ENCODE measurements at regions not wholly inside any gene's neighbourhood (a gene's known extent, or its start where the extent isn't known, plus 50 kb on each side); places are given as distances from the start of the nearest gene placed in this dataset.
"Not testable (repeated sequence)": the region's sequence is repeated elsewhere in the genome, so short reads cannot be mapped to it uniquely, and the experiment has no call there.

DNA sequence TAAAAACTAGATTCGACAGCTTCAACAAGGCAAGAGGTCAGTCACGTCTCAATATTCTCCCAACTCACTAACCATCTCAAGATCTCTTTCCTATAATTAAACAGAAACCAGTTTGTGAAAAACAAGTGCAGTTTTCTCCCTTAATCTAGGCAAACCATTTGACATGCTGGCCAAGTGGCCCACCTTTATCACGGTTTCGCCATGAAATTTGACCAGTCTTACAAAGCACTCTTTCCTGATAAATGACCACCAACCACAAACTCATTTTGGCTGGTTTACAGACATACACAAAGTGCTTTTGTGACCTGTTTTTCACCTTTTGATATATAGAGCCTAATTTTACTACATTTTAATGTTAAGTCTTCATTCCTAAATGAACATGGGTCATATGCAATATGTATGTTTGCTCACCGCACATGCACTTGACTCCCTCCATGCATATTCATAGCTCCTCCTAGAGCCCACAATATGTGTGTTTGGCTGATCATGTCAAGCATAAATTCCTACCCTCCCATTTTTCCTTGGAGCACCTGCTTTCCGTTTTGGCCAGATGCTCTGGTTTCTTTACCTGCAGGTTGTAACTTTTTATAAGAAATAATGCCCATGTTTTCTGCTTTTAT, 385.1 kb downstream of the RAD51AP2 start:
- DNase-seq (ENCODE audit: low spot score), result no peak
- Histone ChIP-seq H3K27me3 (no peaks in the 10 kb centered on the region), H3K9me3 (ENCODE audit: low read depth) (no peaks in the 10 kb centered on the region), H3K4me2 (no peak overlapping the region), H3K27ac (no peak overlapping the region), H3K4me3 (no peak overlapping the region), H3K4me1 (ENCODE audit: insufficient read depth) (no peaks in the 10 kb centered on the region), H2AFZ (no peak overlapping the region), H3K79me2 (no peaks in the 10 kb centered on the region), H4K20me1 (ENCODE audit: insufficient read depth, poor library complexity, severe bottlenecking) (no peaks in the 10 kb centered on the region), H3K36me3 (replicated peaks; ENCODE audit: insufficient read depth, low read depth) (no peaks in the 10 kb centered on the region), H3K9me2 (replicated peaks; ENCODE audit: insufficient read depth) (no peaks in the 10 kb centered on the region)
- WGBS (ENCODE audit: low lambda C conversion rate, missing lambda C conversion rate), result 90% methylated on average over 6 of the region's 6 CpGs
- TF ChIP-seq EZH2 (IDR thresholded peaks at IDR 0.05; ENCODE audit: borderline replicate concordance), result no peak
- no peak for TF ChIP-seq EZH2phosphoT487 (IDR thresholded peaks at IDR 0.05; ENCODE audit: low read depth, severe bottlenecking, unreplicated experiment)
- TF ChIP-seq CTCF (IDR thresholded peaks at IDR 0.05; ENCODE audit: poor library complexity), result no peak

DNA sequence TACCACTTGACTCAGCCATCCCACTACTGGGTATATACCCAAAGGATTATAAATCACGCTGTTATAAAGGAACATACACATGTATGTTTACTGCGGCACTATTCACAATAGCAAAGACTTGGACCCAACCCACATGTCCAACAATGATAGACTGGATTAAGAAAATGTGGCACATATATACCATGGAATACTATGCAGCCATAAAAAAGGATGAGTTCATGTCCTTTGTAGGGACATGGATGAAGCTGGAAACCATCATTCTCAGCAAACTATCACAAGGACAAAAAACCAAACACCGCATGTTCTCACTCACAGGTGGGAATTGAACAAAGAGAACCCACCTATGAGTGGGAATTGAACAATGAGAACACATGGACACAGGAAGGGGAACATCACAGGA, 387.6 kb downstream of the RAD51AP2 start:
- H3K9me2 ChIP-seq (replicated peaks; ENCODE audit: insufficient read depth); H3K4me2 ChIP-seq; H3K9me3 ChIP-seq (ENCODE audit: low read depth); DNase-seq (ENCODE audit: low spot score); H3K4me1 ChIP-seq (ENCODE audit: insufficient read depth); H2AFZ ChIP-seq; H3K36me3 ChIP-seq (replicated peaks; ENCODE audit: insufficient read depth, low read depth); H3K27ac ChIP-seq; H3K27me3 ChIP-seq; H4K20me1 ChIP-seq (ENCODE audit: insufficient read depth, poor library complexity, severe bottlenecking); H3K4me3 ChIP-seq; H3K79me2 ChIP-seq: not testable (repeated sequence)
- WGBS (ENCODE audit: low lambda C conversion rate, missing lambda C conversion rate), result 95% methylated on average over 3 of the region's 3 CpGs

DNA sequence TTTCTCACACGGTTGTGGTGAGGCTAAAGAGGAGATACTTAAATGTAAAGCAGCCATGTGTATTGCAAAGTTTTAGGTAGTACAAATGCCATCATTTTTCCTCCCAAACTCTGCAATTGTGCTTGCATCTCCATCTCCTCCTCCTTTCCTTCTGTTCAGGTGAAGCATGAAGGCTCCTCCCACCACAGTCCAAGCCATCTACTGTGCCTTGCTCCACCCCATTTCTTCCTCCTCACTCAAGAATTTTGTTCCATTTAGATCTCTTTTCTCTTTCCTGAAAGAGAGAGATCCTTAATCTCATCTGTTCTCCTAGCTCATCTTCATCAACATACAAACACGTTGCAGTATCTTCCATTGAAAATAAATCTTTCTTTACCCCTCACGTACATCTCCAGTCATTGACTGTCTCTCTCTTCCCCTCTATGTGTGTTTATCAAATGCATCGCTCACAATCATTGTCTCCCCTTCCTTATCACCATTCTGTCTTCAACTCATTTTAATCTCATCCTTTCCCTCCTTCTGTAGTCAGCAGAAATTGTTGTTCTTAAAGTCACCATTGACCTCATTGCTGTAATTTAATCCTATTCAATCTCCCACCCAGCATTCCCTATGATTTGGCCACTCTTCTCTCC, 392.1 kb downstream of the RAD51AP2 start:
- Histone ChIP-seq H3K27ac (no peak overlapping the region), H2AFZ (no peak overlapping the region), H3K36me3 (replicated peaks; ENCODE audit: insufficient read depth, low read depth) (no peaks in the 10 kb centered on the region), H4K20me1 (ENCODE audit: insufficient read depth, poor library complexity, severe bottlenecking) (no peaks in the 10 kb centered on the region), H3K9me2 (replicated peaks; ENCODE audit: insufficient read depth) (no peaks in the 10 kb centered on the region), H3K4me1 (ENCODE audit: insufficient read depth) (no peaks in the 10 kb centered on the region), H3K79me2 (no peaks in the 10 kb centered on the region), H3K4me2 (no peak overlapping the region), H3K9me3 (ENCODE audit: low read depth) (no peaks in the 10 kb centered on the region), H3K27me3 (no peaks in the 10 kb centered on the region), H3K4me3 (no peak overlapping the region)
- DNase-seq (ENCODE audit: low spot score), result no peak
- no peak for TF ChIP-seq EZH2 (IDR thresholded peaks at IDR 0.05; ENCODE audit: borderline replicate concordance)
- no peak for TF ChIP-seq CTCF (IDR thresholded peaks at IDR 0.05; ENCODE audit: poor library complexity)
- no peak for TF ChIP-seq EZH2phosphoT487 (IDR thresholded peaks at IDR 0.05; ENCODE audit: low read depth, severe bottlenecking, unreplicated experiment)
- WGBS (ENCODE audit: low lambda C conversion rate, missing lambda C conversion rate), result 76% methylated on average over 4 of the region's 4 CpGs

DNA sequence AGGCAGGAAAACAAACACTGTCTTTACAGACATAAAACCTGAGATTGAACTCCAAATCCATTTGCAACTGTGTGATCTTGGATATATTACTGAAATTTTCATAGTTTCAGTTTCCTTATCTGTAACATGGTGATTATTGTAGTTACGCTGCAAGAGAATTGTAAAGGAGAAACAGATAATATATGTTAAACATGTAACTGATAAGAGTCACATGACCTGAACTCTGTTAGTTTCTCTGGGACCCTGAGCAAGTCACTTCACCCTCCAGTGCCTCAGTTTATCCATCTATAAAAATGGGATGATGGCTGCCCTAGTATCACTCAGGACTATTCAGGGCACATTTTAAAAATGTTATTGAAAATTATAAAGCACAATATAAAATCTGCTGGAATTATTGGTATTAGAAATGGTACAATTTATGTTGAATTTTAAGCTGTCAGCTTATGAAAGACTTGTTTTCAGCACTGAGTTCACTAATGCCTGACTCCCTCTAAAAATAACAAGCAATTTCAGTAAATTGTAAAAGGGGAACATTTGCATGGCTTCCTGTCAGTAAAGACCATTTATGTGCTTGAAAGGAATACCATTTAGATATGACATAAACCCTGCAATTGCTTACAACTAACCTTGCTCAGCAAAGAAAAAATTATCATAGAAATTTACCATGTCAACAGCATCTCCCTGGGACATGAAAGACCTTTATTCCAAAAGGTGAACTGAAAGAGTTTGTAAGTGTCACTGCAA, 393.5 kb downstream of the RAD51AP2 start:
- no peaks in the 10 kb centered on the region for H3K27me3 ChIP-seq
- no peaks in the 10 kb centered on the region for H3K79me2 ChIP-seq
- TF ChIP-seq EZH2 (IDR thresholded peaks at IDR 0.05; ENCODE audit: borderline replicate concordance), result no peak
- TF ChIP-seq EZH2phosphoT487 (IDR thresholded peaks at IDR 0.05; ENCODE audit: low read depth, severe bottlenecking, unreplicated experiment), result no peak
- TF ChIP-seq CTCF (IDR thresholded peaks at IDR 0.05; ENCODE audit: poor library complexity), result no peak
- no peaks in the 10 kb centered on the region for H3K36me3 ChIP-seq (replicated peaks; ENCODE audit: insufficient read depth, low read depth)
- no peak for DNase-seq (ENCODE audit: low spot score)
- no peaks in the 10 kb centered on the region for H3K9me2 ChIP-seq (replicated peaks; ENCODE audit: insufficient read depth)
- 78% methylated on average over 1 of the region's 1 CpG for whole genome bisulfite sequencing (ENCODE audit: low lambda C conversion rate, missing lambda C conversion rate)
- no peak overlapping the region for H2AFZ ChIP-seq
- no peak overlapping the region for H3K4me3 ChIP-seq
- no peaks in the 10 kb centered on the region for H4K20me1 ChIP-seq (ENCODE audit: insufficient read depth, poor library complexity, severe bottlenecking)
- no peak overlapping the region for H3K27ac ChIP-seq
- H3K9me3 ChIP-seq (ENCODE audit: low read depth), result no peaks in the 10 kb centered on the region
- H3K4me2 ChIP-seq, result no peak overlapping the region
- H3K4me1 ChIP-seq (ENCODE audit: insufficient read depth), result no peaks in the 10 kb centered on the region

All from hepatocyte (in vitro differentiated cells).